ENCODE measurements at regions not wholly inside any gene's neighbourhood (a gene's known extent, or its start where the extent isn't known, plus 50 kb on each side); places are given as distances from the start of the nearest gene placed in this dataset.

DNA sequence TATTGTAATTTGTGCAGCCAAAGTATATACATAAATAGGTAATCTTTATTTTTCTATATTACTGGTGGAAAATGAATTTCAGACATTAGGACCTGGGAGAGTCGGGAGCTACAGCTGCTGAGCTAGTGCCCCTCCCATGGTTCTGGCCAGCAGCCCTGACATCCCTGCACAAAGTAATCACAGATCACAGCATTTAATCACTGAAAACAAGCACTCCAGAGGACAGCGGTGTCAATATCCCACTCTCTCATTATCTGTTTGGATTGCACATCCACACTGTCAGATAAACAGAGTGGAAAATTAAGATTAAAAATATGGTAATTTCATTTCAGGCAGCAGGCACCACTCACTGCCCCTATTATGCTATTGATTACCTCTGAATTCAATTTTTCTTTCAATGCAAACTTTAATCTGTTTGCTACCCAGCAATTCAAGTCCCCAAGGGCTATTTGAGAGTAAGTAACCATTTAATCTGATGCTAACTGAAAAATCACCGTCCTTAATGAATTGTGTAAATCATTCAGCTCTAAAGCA, 254.1 kb upstream of the SOX21 start:
- TF ChIP-seq, protein P1, sequence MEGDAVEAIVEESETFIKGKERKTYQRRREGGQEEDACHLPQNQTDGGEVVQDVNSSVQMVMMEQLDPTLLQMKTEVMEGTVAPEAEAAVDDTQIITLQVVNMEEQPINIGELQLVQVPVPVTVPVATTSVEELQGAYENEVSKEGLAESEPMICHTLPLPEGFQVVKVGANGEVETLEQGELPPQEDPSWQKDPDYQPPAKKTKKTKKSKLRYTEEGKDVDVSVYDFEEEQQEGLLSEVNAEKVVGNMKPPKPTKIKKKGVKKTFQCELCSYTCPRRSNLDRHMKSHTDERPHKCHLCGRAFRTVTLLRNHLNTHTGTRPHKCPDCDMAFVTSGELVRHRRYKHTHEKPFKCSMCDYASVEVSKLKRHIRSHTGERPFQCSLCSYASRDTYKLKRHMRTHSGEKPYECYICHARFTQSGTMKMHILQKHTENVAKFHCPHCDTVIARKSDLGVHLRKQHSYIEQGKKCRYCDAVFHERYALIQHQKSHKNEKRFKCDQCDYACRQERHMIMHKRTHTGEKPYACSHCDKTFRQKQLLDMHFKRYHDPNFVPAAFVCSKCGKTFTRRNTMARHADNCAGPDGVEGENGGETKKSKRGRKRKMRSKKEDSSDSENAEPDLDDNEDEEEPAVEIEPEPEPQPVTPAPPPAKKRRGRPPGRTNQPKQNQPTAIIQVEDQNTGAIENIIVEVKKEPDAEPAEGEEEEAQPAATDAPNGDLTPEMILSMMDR (conservative IDR thresholded peaks at IDR 0.05), result no peak
- H3K27ac Mint-ChIP-seq, result no peak overlapping the region
- H3K9ac ChIP-seq (ENCODE audit: extremely low read depth, insufficient read length, low read length), result no peak overlapping the region
- H2AK5ac ChIP-seq (ENCODE audit: insufficient read length, low read length), result no peak overlapping the region
- H2BK15ac ChIP-seq (ENCODE audit: low read depth, low read length), result no peak overlapping the region
- H3K27me3 Mint-ChIP-seq (ENCODE audit: low read depth), result peaks cover 27% of the 10 kb centered on the region
- no peak overlapping the region for H4K5ac ChIP-seq (ENCODE audit: insufficient read length, low read depth, low read length)
- no peaks in the 10 kb centered on the region for H4K20me1 ChIP-seq (ENCODE audit: control insufficient read depth, insufficient read depth, insufficient read length)
- peak overlapping the region; percentile 58; a peak in 4 of 5 replicates for H3K4me3 Mint-ChIP-seq
- no CpG with 5 or more reads among the region's 3 CpGs for WGBS (ENCODE audit: extremely low coverage, insufficient read length, low lambda C conversion rate)
- no peaks in the 10 kb centered on the region for H3K27me3 ChIP-seq (ENCODE audit: insufficient read depth, low read length)
- H3K14ac ChIP-seq (ENCODE audit: insufficient read depth, low read length), result no peak overlapping the region
- H3K9me3 Mint-ChIP-seq, result peaks cover 0 to 3% of the 10 kb centered on the region in 2 experiments; a peak in 3 of 5 replicates
- peaks cover 45 to 51% of the 10 kb centered on the region in 2 experiments for H3K4me1 Mint-ChIP-seq
- H3K18ac ChIP-seq (ENCODE audit: insufficient read length, low read depth, low read length), result no peak overlapping the region
- H3T11ph ChIP-seq (ENCODE audit: low read length), result no peak overlapping the region
- H3K23me2 ChIP-seq (ENCODE audit: insufficient read length, low read depth, low read length, poor library complexity, severe bottlenecking), result peaks cover 11% of the 10 kb centered on the region
- H3K23ac ChIP-seq (ENCODE audit: insufficient read length, low read depth, low read length), result no peak overlapping the region
- H4K91ac ChIP-seq (ENCODE audit: insufficient read length, low read depth, low read length), result no peak overlapping the region
- H2BK5ac ChIP-seq (ENCODE audit: insufficient read length, low read length), result no peak overlapping the region
- peaks cover 0 to 14% (median 0%) of the 10 kb centered on the region in 3 experiments; a peak in 2 of 7 replicates for H3K36me3 Mint-ChIP-seq (ENCODE audit: insufficient read depth in 1 of 3, low read depth in 3 of 3)
- no peak for DNase-seq
- H3K79me1 ChIP-seq (ENCODE audit: insufficient read depth, low read depth, low read length, poor library complexity, severe bottlenecking), result no peaks in the 10 kb centered on the region
- no peak overlapping the region for H3K56ac ChIP-seq (ENCODE audit: insufficient read length, low read depth, low read length)
- peaks cover 4% of the 10 kb centered on the region; the same call in 1 of the 2 replicates for H3K4me1 ChIP-seq (ENCODE audit: insufficient read depth, low read length)
- H3K79me2 ChIP-seq (ENCODE audit: insufficient read depth, low read length), result no peaks in the 10 kb centered on the region
- H3K4me2 ChIP-seq (ENCODE audit: insufficient read depth, insufficient read length, low read length), result no peak overlapping the region
- H3K27ac ChIP-seq (ENCODE audit: insufficient read length, low read depth, low read length), result no peak overlapping the region
- H2AFZ ChIP-seq (ENCODE audit: low read length), result no peak overlapping the region
- H2BK120ac ChIP-seq (ENCODE audit: low read depth, low read length, poor library complexity, severe bottlenecking), result no peak overlapping the region
- H3K4ac ChIP-seq (ENCODE audit: low read depth, low read length), result no peak overlapping the region
- no peak overlapping the region for H2BK12ac ChIP-seq (ENCODE audit: insufficient read length, low read depth, low read length)
- H2BK20ac ChIP-seq (ENCODE audit: low read depth, low read length, poor library complexity, severe bottlenecking), result no peak overlapping the region
- no peak overlapping the region for H4K8ac ChIP-seq (replicated peaks; ENCODE audit: insufficient read length, low read depth, low read length)
- H3K9me3 ChIP-seq (ENCODE audit: control insufficient read depth, low read depth, low read length), result no peaks in the 10 kb centered on the region

All from H9 (cell line).